NCI-H1092 (cell line): ENCODE measurements at regions not wholly inside any gene's neighbourhood (a gene's known extent, or its start where the extent isn't known, plus 50 kb on each side); places are given as distances from the start of the nearest gene placed in this dataset.
A peak's percentile ranks its signal among the peaks of the same experiment; 100 is the strongest.

Experiments used
- DNase-seq: peaks from one replicate; lab custom pipeline; 2025; lab: John Stamatoyannopoulos, UW

GRCh38 chr9:13755551-13755950, 476.1 kb upstream of the MPDZ start:
- no peak for DNase-seq

- DNase-seq: no peak
Measured at GRCh38 chr9:13750639-13751038, 471.1 kb upstream of the MPDZ start.

GRCh38 chr9:13750061-13750460, 470.6 kb upstream of the MPDZ start:
- no peak for DNase-seq

- no peak for DNase-seq
Measured at GRCh38 chr9:13746876-13747275, 467.4 kb upstream of the MPDZ start.

GRCh38 chr9:13744261-13744901, 464.9 kb upstream of the MPDZ start:
- no peak for DNase-seq

- DNase-seq: no peak
Measured at GRCh38 chr9:13737885-13738284, 458.4 kb upstream of the MPDZ start.

GRCh38 chr9:13735181-13735580, 455.7 kb upstream of the MPDZ start:
- DNase-seq: no peak

GRCh38 chr9:13734601-13735000, 455.1 kb upstream of the MPDZ start:
- no peak for DNase-seq

- no peak for DNase-seq
Measured at GRCh38 chr9:13732290-13732689, 452.8 kb upstream of the MPDZ start.

- DNase-seq: no peak
Measured at GRCh38 chr9:13731637-13732036, 452.1 kb upstream of the MPDZ start.

GRCh38 chr9:13729955-13730354, 450.5 kb upstream of the MPDZ start:
- DNase-seq: no peak

GRCh38 chr9:13728917-13729811, 449.7 kb upstream of the MPDZ start:
- no peak for DNase-seq

- DNase-seq: peak; percentile 22
Measured at GRCh38 chr9:13728131-13728530, 448.6 kb upstream of the MPDZ start.

GRCh38 chr9:13726746-13727145, 447.3 kb upstream of the MPDZ start:
- no peak for DNase-seq

- DNase-seq: no peak
Measured at GRCh38 chr9:13725516-13725915, 446.0 kb upstream of the MPDZ start.

- DNase-seq: no peak
Measured at GRCh38 chr9:13721481-13722235, 442.2 kb upstream of the MPDZ start.

- no peak for DNase-seq
Measured at GRCh38 chr9:13719981-13720676, 440.6 kb upstream of the MPDZ start.

GRCh38 chr9:13719446-13719845, 440.0 kb upstream of the MPDZ start:
- no peak for DNase-seq

GRCh38 chr9:13718539-13718938, 439.0 kb upstream of the MPDZ start:
- DNase-seq: no peak

- DNase-seq: no peak
Measured at GRCh38 chr9:13718086-13718485, 438.6 kb upstream of the MPDZ start.

- DNase-seq: no peak
Measured at GRCh38 chr9:13717322-13718054, 438.0 kb upstream of the MPDZ start.
